Loucy (cell line): ENCODE measurements at regions not wholly inside any gene's neighbourhood (a gene's known extent, or its start where the extent isn't known, plus 50 kb on each side); places are given as distances from the start of the nearest gene placed in this dataset.

ENCODE experiments used
- EZH2phosphoT487 ChIP-seq: fragments of 200-600 bp; IDR thresholded peaks from 2 replicates; pipeline ENCODE4 v1.6.1; 2018; ENCODE audit warnings: antibody characterized with exemption, mild to moderate bottlenecking, moderate library complexity, borderline replicate concordance
- TF ChIP-seq, protein P1 (sequence below): fragments of 200-600 bp; sonication (generic); conservative IDR thresholded peaks from 2 replicates; pipeline ENCODE4 v1.5.1; 2014; ENCODE audit warnings: mild to moderate bottlenecking, antibody characterized with exemption, low read length

DNA sequence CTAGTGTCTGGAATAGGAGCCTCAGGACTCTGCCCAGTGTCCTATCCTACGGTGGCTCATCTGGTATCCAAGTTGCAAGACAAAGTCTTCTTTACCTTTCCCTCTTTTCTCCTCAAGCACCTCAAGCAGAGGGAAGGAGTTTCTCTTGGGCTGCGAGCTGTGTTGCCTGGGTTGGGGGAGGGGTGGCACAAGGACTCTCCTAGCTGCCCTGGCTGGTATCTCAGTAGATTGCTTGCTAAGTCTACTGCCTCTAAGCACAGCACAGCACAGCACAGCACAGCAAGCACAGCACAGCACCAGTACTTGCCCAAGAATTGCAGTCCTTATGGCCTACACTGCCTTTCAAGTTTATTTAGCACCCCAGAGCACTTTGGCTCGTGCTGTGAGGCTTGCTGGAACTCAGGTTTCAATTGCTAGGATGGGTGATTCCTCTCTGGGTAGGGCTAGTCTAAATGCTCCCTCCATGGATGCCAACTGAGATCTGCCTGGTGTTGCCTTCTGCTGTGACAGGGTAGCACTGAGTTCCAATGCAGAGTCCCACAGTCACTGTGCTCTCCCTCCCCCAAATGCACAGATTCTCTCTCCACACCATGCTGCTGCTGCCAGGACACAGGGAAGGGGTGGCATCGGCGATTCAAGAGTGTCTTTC lies 213.1 kb upstream of the POU5F2 start:
- TF ChIP-seq, protein P1, sequence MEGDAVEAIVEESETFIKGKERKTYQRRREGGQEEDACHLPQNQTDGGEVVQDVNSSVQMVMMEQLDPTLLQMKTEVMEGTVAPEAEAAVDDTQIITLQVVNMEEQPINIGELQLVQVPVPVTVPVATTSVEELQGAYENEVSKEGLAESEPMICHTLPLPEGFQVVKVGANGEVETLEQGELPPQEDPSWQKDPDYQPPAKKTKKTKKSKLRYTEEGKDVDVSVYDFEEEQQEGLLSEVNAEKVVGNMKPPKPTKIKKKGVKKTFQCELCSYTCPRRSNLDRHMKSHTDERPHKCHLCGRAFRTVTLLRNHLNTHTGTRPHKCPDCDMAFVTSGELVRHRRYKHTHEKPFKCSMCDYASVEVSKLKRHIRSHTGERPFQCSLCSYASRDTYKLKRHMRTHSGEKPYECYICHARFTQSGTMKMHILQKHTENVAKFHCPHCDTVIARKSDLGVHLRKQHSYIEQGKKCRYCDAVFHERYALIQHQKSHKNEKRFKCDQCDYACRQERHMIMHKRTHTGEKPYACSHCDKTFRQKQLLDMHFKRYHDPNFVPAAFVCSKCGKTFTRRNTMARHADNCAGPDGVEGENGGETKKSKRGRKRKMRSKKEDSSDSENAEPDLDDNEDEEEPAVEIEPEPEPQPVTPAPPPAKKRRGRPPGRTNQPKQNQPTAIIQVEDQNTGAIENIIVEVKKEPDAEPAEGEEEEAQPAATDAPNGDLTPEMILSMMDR: no peak
- TF ChIP-seq EZH2phosphoT487: no peak
